NCI-H82 treated with DMSO at 0.1 percent for 48 hours (cell line): ENCODE measurements at regions not wholly inside any gene's neighbourhood (a gene's known extent, or its start where the extent isn't known, plus 50 kb on each side); places are given as distances from the start of the nearest gene placed in this dataset.

Source experiments
- DNase-seq: peaks from one replicate; lab custom pipeline; 2025; ENCODE audit not compliant: unreplicated experiment; lab: John Stamatoyannopoulos, UW

- DNase-seq = no peak
Observed at GRCh38 chr5:82765765-82766164, 311.4 kb downstream of the TMEM167A start.

- no peak for DNase-seq
Observed at GRCh38 chr5:82760856-82761255, 316.3 kb downstream of the TMEM167A start.

GRCh38 chr5:82758881-82759280 lies 318.3 kb downstream of the TMEM167A start:
- DNase-seq = no peak

GRCh38 chr5:82754759-82755158 lies 322.4 kb downstream of the TMEM167A start:
- DNase-seq = no peak

GRCh38 chr5:82754036-82754746 lies 323.0 kb downstream of the TMEM167A start:
- no peak for DNase-seq

- DNase-seq = no peak
Observed at GRCh38 chr5:82753374-82753773, 323.8 kb downstream of the TMEM167A start.

- no peak for DNase-seq
Observed at GRCh38 chr5:82749461-82749820, 327.8 kb downstream of the TMEM167A start.

- DNase-seq = no peak
Observed at GRCh38 chr5:82748688-82749460, 328.3 kb downstream of the TMEM167A start.

GRCh38 chr5:82747986-82748385 lies 329.2 kb downstream of the TMEM167A start:
- DNase-seq = no peak

- no peak for DNase-seq
Observed at GRCh38 chr5:82745016-82745415, 332.2 kb downstream of the TMEM167A start.

- DNase-seq = no peak
Observed at GRCh38 chr5:82738681-82739269, 338.4 kb downstream of the TMEM167A start.

GRCh38 chr5:82735160-82735789 lies 341.9 kb downstream of the TMEM167A start:
- DNase-seq = no peak

- no peak for DNase-seq
Observed at GRCh38 chr5:82734347-82734746, 342.8 kb downstream of the TMEM167A start.

- no peak for DNase-seq
Observed at GRCh38 chr5:82730913-82731312, 346.3 kb downstream of the TMEM167A start.

GRCh38 chr5:82728926-82729702 lies 348.1 kb downstream of the TMEM167A start:
- DNase-seq = no peak

- DNase-seq = no peak
Observed at GRCh38 chr5:82723168-82723567, 354.0 kb downstream of the TMEM167A start.

- no peak for DNase-seq
Observed at GRCh38 chr5:82721087-82721410, 356.1 kb downstream of the TMEM167A start.

- DNase-seq = no peak
Observed at GRCh38 chr5:82720213-82721086, 356.7 kb downstream of the TMEM167A start.

- no peak for DNase-seq
Observed at GRCh38 chr5:82719368-82719767, 357.8 kb downstream of the TMEM167A start.

GRCh38 chr5:82717738-82718137 lies 359.5 kb downstream of the TMEM167A start:
- no peak for DNase-seq
